ENCODE measurements at regions not wholly inside any gene's neighbourhood (a gene's known extent, or its start where the extent isn't known, plus 50 kb on each side); places are given as distances from the start of the nearest gene placed in this dataset.
"Not testable (repeated sequence)": the region's sequence is repeated elsewhere in the genome, so short reads cannot be mapped to it uniquely, and the experiment has no call there.

DNA sequence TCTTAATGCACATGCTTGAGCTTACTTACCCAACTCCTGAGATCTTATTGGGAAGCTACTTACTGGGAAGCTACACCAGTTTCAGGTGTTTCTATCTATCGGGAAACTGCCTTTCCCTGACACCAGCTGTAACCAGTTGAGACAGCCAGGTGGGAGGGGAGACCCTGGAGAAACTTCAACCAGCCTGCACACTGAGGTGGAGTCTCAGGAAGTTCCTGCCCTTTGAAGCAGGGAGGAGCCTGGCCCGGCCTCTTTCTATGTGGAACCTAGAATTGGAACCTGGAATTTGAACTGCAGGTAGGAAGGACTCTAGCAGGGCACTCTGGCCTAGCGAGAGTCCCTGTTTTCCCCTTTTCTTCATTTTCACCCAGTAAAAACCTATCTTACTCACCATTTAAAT, 425.8 kb upstream of the PABPC4L start:
- in situ Hi-C loops (cut with HindIII; ENCODE audit: low pct_ligation_motif_present, low pct_unique_long_range_greater_than_20kb, low sequenced_read_pairs) = no loop called here
- no peak for DNase-seq

DNA sequence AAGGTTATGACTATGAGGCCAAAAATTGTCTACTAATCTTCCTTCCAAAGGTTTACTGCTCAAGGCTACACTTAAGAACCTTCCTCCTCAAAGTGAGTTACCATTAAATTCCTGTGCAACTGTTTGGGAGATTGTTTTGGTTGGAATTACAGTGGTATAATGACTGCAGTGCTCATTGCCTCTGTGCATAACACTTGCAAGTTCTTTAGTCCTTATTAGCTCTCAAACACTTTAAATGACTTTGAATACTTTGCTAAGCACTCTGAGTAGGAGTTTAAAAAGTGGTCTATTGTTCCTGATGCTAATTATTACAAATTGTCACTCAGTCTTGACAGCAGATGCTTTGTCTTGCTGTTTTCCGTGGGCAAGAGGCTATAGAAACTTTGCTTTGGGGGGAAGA, 422.8 kb upstream of the PABPC4L start:
- DNase-seq = no peak

DNA sequence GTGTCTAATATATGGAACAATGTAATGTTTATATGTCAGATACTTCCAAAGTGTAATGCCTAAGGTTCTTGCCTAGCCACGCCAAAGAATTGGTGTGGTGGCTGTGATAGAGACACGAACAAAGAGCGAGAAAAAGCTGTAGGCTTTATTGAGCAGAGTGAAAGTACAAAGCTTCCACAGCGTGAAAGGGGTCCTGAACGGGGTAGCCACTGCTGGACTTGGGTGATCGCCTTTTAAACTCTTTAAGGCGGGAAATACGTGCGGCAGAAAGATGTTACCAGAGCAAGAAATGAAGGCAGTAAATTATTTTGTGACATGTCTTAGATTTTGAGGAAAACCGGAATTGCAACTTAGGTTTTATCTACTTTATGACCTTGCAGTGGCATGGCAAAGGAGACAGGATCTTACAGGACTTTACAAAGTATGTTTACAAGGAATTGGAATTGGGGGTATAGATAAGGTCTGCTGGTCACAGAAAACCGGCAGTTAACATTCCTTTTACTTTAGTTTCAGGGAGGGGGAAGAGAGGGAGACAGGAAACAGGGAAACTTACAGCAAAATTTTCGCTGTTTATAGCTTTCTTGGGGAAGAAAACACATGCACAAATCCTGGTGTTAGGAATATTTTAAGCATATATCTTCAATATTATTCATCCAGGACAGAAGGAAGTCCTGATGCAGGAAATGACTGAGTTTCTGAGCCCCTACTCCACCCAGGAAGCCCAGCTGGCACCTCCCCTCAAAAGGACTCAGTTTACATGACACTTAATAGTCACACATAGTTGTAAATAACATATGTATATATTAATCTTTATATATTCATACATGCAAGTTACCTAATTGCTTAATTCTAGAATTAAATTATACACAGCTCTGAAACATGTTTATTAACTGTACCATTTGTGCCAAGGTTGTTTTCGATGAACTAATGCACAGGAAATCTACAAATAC, 421.3 kb upstream of the PABPC4L start:
- in situ Hi-C loops (cut with HindIII; ENCODE audit: low pct_ligation_motif_present, low pct_unique_long_range_greater_than_20kb, low sequenced_read_pairs); DNase-seq: not testable (repeated sequence)

More for the DNA sequence above, 422.8 kb upstream of the PABPC4L start:
- in situ Hi-C loops (cut with HindIII; ENCODE audit: low pct_ligation_motif_present, low pct_unique_long_range_greater_than_20kb, low sequenced_read_pairs) = no loop called here

DNA sequence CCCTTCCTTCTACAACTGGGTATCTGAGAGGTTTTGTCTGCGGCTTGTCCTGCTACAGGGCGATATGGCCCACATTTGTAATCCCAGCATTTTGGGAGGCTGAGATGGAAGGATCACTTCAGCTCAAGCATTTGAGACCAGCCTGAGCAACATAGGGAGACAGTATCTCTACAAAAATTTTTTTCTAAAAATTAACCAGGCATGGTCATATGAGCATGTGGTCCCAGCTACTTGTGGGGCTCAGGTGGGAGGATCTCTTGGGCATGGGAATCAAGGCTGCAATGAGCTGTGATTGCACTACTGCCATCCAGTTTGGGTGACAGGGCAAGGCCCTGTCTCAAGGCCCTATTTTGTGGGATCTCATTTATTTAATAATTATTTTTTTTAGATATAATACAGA, 420.6 kb upstream of the PABPC4L start:
- in situ Hi-C loops (cut with HindIII; ENCODE audit: low pct_ligation_motif_present, low pct_unique_long_range_greater_than_20kb, low sequenced_read_pairs) = no loop called here
- DNase-seq = no peak

DNA sequence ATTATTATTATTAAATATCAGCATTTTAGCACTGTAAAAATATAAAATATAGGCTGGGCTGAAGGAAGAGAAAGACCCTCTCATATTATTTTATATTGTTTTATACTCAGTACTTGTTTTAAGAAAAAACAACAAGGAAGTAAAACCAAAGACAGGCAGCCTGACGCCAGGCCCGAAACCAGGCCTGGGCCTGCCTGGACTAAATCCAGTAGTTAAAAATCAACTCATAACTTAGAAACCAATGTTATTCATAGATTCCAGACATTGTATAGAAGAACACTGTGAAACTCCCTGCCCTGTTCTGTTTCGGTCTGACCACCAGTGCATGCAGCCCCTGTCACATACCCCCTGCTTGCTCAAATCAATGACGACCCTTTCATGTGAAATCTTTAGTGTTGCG, 420.1 kb upstream of the PABPC4L start:
- DNase-seq; in situ Hi-C loops (cut with HindIII; ENCODE audit: low pct_ligation_motif_present, low pct_unique_long_range_greater_than_20kb, low sequenced_read_pairs): not testable (repeated sequence)

DNA sequence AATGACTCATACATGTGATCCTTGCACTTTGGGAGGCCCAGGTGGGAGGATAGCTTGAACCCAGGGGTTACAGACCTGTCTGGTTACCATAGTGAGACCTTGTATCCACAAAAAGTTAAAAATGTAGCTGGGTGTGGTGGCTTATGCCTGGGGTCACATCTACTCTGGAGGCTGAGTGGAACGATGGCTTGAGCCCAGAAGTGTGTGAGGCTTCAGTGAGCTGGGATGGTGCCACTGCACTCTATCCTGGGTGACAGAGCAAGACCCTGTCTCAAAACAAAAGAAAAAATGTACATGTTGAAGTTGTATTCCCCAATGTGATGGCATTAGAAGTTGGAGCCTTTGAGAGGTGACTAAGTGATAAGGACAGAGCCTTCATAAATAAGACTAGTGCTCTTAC, 409.4 kb upstream of the PABPC4L start:
- in situ Hi-C loops (cut with HindIII; ENCODE audit: low pct_ligation_motif_present, low pct_unique_long_range_greater_than_20kb, low sequenced_read_pairs) = no loop called here
- DNase-seq = no peak

DNA sequence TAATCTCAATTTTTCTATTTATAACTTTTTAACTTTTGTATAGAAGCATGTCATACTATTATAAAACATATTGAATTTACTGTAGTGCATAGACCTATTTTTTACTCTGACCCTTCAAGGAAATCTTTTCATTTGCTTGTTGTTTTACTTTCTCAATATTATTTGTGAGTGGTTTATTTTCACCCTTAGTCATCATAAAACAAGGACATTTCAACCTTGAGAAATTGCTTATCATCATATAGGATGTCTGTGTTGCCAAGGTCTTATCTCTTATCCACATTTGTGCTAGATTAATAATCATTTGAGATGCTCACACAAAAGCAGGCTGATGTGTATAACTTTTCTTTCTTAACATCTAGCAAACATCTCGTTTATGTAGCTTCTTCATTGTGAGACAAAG, 408.6 kb upstream of the PABPC4L start:
- DNase-seq = no peak
- in situ Hi-C loops (cut with HindIII; ENCODE audit: low pct_ligation_motif_present, low pct_unique_long_range_greater_than_20kb, low sequenced_read_pairs) = no loop called here

DNA sequence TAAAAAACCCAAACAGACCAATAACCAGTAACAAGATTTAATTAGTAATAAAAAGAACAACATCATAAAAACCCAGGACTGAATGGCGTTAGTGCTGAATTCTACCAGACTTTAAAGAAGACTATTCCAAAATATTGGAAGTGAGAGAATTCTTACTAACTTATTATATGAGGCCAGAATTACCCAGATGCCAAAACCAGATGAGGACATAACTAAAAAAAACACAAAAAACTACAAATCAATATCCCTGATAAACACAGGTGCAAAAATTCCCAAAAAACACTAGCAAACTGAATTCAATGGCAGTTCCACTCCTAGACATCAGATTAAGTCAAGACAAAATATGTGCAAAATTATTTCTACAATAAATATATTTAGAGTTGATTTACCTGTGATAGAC, 400.1 kb upstream of the PABPC4L start:
- no peak for DNase-seq
- in situ Hi-C loops (cut with HindIII; ENCODE audit: low pct_ligation_motif_present, low pct_unique_long_range_greater_than_20kb, low sequenced_read_pairs) = no loop called here

DNA sequence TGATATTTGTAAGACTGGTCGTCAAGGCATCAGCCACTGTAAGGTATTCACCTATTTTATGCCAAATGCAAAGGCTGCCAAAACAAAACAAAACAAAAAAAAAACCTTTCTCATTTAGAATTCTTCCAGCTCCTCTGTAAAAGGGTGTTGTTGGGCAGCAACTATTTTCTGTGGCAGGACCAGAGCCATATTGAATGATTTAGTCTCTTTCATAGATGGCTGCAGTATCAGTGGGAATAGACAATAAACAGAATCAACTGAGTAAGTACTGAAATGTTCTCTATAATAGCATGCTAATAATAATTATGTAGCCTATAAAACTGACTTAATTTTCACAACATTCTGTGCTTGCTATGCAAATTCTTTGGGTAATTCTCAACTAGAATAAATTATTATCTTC, 389.7 kb upstream of the PABPC4L start:
- in situ Hi-C loops (cut with HindIII; ENCODE audit: low pct_ligation_motif_present, low pct_unique_long_range_greater_than_20kb, low sequenced_read_pairs) = no loop called here
- no peak for DNase-seq

DNA sequence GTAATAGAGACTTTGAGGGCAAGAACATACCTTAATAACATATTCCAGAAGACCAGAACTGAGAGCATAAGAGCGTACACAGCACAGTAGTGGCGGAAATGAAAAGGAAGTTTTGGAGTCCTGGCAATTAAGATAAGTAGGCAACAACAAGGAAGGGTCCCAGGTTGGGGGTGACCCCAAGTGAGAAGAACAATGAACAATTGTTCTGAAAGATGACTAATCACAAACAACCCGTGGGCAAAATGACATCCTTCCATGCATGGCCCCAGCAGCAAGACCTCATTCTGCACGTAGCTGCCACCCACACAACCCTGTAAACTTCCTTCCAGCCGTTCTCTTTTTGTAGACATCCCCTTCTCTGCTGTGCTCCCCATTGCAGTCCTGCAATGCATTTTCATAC, 384.4 kb upstream of the PABPC4L start:
- in situ Hi-C loops (cut with HindIII; ENCODE audit: low pct_ligation_motif_present, low pct_unique_long_range_greater_than_20kb, low sequenced_read_pairs) = no loop called here
- DNase-seq = no peak

DNA sequence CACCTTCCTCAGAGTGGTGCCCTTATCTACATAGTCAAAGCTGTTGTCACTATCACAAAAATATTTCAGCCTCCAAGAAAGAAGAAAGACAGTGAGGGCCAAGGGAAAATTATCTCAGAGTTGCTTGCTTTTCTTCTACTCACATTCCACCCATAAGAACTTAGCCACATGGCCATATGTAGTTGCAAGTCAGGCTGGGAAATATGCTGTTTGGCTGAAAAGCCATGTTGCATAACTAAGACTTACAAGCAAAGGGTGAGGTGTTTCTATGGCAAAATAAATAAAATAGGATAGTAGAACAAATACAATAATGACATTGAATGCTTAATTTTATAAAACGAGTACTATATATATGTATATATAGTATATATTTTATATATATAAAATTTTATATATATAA, 365.9 kb upstream of the PABPC4L start:
- in situ Hi-C loops (cut with HindIII; ENCODE audit: low pct_ligation_motif_present, low pct_unique_long_range_greater_than_20kb, low sequenced_read_pairs) = no loop called here
- no peak for DNase-seq

DNA sequence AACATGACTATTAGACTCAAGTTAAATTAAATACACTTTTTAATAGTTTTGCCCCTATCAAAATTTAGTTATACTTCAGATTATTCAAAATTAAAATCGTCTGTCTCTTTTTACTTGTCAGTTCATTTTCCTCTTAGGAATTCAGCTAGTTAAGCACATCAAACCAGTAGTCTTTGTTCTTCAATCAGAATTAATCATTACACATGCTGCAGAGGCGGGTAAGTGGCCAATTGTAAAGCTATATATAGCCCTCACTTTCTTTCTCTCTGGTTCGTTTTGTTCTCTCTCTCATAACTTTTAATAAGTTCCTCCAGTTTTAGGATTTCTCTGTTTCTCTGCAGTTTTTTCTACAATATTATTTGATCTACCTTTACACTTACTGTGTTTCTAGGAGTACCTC, 359.1 kb upstream of the PABPC4L start:
- no peak for DNase-seq
- in situ Hi-C loops (cut with HindIII; ENCODE audit: low pct_ligation_motif_present, low pct_unique_long_range_greater_than_20kb, low sequenced_read_pairs) = no loop called here

DNA sequence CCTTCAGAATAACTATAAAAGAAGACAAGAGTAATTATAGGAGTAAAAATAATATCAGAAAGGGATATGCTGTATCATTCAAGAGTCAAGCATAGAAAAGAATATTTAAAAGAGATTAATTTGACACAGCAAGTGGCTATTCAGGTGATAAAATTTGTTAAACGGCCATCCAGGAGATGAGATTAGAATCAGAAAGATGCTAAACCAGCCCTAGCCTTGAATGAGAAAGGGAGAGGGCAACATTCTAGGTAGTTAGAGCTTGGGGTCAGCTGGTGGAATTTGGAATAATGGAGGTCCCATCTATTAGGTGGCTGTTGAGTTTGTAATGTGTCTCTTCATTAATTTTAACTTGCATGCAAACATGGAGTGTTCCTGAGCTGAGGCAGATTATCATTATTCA, 350.5 kb upstream of the PABPC4L start:
- in situ Hi-C loops (cut with HindIII; ENCODE audit: low pct_ligation_motif_present, low pct_unique_long_range_greater_than_20kb, low sequenced_read_pairs) = no loop called here
- DNase-seq = no peak

DNA sequence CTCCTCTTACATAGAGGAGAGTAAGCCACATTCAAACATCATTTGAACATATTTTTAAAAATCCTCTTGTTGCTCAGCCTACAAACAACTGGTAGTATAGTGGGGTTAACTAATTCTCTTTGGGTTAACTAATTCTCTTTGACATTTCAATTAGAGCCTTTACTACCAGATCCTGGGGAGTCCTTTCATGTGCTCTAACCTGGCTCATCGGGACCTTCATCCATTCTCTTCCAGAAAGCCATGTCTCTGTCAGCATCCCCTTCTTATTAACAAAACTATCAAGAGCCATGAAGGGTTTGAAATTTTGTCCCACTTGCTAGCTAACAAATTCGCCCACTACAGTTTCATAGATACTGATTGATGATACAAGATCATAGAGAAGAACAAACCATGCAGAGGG, 349.8 kb upstream of the PABPC4L start:
- no peak for DNase-seq
- in situ Hi-C loops (cut with HindIII; ENCODE audit: low pct_ligation_motif_present, low pct_unique_long_range_greater_than_20kb, low sequenced_read_pairs) = no loop called here

DNA sequence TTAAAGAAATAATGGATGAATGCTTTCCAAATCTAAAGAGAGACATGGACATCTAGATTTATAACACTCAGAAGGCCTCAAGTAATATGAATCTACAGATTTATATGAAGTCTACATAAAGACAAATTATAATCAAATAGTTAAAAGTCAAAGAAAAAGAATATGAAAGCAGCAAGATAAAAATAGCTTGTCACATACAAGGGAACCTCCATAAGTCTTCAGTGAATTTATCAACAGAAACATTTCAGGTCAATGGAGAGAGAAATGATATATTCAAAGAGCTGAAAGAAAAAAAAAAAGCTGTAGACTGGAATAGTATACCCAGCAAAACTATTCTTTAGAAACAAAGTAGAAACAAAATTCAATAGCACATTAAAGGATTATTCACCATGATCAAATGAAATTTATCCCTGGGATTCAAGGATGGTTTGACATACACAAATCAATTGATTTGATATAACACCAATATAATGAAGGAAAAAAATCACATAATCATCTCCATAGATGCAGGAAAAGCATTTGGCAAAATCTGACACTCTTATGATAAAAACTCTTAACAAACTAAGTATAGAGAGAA, 346.6 kb upstream of the PABPC4L start:
- no peak for DNase-seq
- in situ Hi-C loops (cut with HindIII; ENCODE audit: low pct_ligation_motif_present, low pct_unique_long_range_greater_than_20kb, low sequenced_read_pairs) = no loop called here

DNA sequence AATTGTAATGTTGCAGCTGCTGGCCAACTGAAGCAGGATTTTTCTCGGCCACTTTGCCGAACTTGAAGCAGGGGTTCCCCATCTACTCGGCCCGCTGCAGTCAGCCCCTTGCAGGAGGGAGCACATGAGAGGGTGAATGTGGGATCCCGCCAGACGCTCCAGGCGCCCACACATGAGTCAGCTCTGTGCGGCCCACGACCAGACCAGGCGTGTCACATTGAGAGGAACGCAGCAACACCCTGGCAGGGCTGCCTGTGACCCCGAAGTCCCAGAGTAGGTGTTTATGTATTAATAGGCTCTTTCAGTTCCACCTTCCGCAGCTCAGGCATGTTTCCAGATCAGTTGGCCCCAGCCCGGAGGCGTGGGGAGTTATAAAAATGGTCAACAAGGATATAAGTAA, 344.7 kb upstream of the PABPC4L start:
- in situ Hi-C loops (cut with HindIII; ENCODE audit: low pct_ligation_motif_present, low pct_unique_long_range_greater_than_20kb, low sequenced_read_pairs) = no loop called here
- DNase-seq = no peak

DNA sequence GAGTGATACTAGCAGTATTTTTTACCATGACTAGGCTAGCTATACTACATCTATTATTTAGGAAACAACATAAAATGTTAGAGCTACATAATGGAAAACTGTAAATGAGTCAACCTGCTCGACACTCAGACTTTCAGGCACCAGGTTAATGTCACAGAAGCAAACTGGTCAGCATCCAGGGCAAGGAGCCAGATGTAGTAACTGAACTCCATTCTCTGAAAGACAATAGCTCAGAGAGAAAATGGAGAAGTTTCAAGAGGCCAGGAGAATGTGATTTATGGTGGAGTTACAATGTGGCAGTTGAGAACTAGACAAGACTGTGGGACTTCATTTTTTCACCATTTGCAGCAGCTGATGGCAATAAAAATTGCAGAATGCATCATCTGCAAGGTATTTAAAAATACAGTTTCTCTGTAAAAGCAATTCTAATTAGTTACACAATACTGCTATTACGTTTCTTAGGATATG, 342.7 kb upstream of the PABPC4L start:
- in situ Hi-C loops (cut with HindIII; ENCODE audit: low pct_ligation_motif_present, low pct_unique_long_range_greater_than_20kb, low sequenced_read_pairs) = no loop called here
- DNase-seq = no peak

DNA sequence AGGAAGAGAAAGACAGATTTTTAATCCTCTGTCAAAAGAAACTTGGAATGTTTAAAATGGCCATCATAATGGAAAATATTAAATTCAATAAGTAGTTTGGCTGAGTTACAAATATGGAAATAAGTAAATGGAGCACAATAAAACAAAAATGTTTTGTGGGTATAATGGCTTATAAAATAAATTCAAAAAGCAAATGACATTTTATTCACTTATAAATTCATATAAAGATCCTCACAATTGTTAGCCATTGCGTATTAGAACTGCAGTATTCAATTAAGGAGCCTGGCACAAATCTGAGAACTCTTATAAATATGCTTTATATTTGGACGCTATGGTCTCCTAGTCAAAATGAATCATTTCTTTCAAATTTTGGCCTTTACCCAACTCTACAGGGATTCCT, 339.0 kb upstream of the PABPC4L start:
- in situ Hi-C loops (cut with HindIII; ENCODE audit: low pct_ligation_motif_present, low pct_unique_long_range_greater_than_20kb, low sequenced_read_pairs) = no loop called here
- DNase-seq = no peak

DNA sequence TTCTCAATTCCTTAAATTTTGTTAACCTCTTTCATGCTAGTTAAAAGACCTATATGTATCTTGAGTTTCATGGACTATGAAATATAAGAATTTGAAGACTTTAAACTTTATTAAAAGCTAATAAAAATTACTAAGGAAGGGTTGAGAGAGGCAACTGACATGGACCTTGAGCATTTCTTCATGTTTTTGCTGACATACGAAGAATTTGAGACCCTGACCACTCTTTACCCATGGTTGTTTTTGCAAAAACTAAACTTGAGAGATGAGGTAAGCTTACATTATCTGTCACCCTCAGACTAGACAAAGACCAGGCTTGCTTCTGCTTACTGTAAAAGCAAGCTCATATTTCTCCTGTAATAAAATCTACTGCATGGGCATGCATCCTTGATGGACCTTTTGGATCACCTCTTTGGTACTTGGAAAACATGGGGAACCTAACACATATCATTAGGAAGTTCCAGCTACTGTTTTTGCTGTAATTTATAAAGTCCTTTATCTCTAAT, 338.2 kb upstream of the PABPC4L start:
- DNase-seq = no peak
- in situ Hi-C loops (cut with HindIII; ENCODE audit: low pct_ligation_motif_present, low pct_unique_long_range_greater_than_20kb, low sequenced_read_pairs) = no loop called here

DNA sequence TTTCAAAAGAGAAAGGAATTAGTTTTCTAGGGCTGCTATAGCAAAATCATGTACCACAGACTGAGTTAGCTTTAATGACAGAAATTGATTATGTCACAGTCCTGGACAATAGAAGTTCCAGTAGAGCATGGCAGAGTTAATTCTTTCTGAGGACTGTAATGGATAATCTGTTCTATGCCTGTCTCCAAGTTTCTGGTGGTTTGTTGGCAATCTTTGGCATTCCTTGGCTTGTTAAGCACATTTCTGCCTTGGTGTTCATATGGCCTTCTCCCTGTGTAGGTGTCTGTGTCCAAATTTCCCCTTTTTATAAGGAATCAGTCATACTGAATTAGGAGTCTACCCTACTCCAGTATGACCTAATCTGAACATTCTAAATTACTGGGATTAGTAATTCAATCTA, 336.1 kb upstream of the PABPC4L start:
- DNase-seq = no peak
- in situ Hi-C loops (cut with HindIII; ENCODE audit: low pct_ligation_motif_present, low pct_unique_long_range_greater_than_20kb, low sequenced_read_pairs) = no loop called here
